HG03280 (cell line): ENCODE measurements at regions not wholly inside any gene's neighbourhood (a gene's known extent, or its start where the extent isn't known, plus 50 kb on each side); places are given as distances from the start of the nearest gene placed in this dataset.

Experiments
- ATAC-seq: cut with Tn5 transposase; IDR thresholded peaks from one replicate; pipeline ENCODE4 v1.9.1; 2021; ENCODE audit warnings: mild to moderate bottlenecking, moderate library complexity; ENCODE audit not compliant: unreplicated experiment

- no peak for ATAC-seq
Measured at GRCh38 chr5:77948476-77948875, 172.3 kb upstream of the TBCA start.

- no peak for ATAC-seq
Measured at GRCh38 chr5:77947041-77947428, 170.9 kb upstream of the TBCA start.

GRCh38 chr5:77946381-77947040, 170.4 kb upstream of the TBCA start:
- ATAC-seq: no peak

GRCh38 chr5:77945874-77946273, 169.7 kb upstream of the TBCA start:
- ATAC-seq: no peak

GRCh38 chr5:77944757-77945340, 168.7 kb upstream of the TBCA start:
- ATAC-seq: no peak

GRCh38 chr5:77943851-77944250, 167.7 kb upstream of the TBCA start:
- no peak for ATAC-seq

GRCh38 chr5:77942578-77943239, 166.6 kb upstream of the TBCA start:
- no peak for ATAC-seq

- peak; percentile 84 for ATAC-seq
Measured at GRCh38 chr5:77937015-77937908, 161.1 kb upstream of the TBCA start.

- ATAC-seq: peak; percentile 36
Measured at GRCh38 chr5:77936365-77936693, 160.2 kb upstream of the TBCA start.

GRCh38 chr5:77935506-77936364, 159.6 kb upstream of the TBCA start:
- ATAC-seq: peak; percentile 53

- no peak for ATAC-seq
Measured at GRCh38 chr5:77928776-77929300, 152.7 kb upstream of the TBCA start.

GRCh38 chr5:77926337-77926736, 150.2 kb upstream of the TBCA start:
- no peak for ATAC-seq

- no peak for ATAC-seq
Measured at GRCh38 chr5:77925503-77925902, 149.4 kb upstream of the TBCA start.

GRCh38 chr5:77924081-77924480, 147.9 kb upstream of the TBCA start:
- ATAC-seq: no peak

GRCh38 chr5:77923666-77924065, 147.5 kb upstream of the TBCA start:
- no peak for ATAC-seq

GRCh38 chr5:77921094-77921768, 145.1 kb upstream of the TBCA start:
- no peak for ATAC-seq

- ATAC-seq: no peak
Measured at GRCh38 chr5:77920359-77921058, 144.4 kb upstream of the TBCA start.

GRCh38 chr5:77915346-77915745, 139.2 kb upstream of the TBCA start:
- no peak for ATAC-seq

- ATAC-seq: no peak
Measured at GRCh38 chr5:77912721-77913120, 136.6 kb upstream of the TBCA start.
